SK-N-SH (cell line): ENCODE measurements at regions not wholly inside any gene's neighbourhood (a gene's known extent, or its start where the extent isn't known, plus 50 kb on each side); places are given as distances from the start of the nearest gene placed in this dataset.
"Not testable (repeated sequence)": the region's sequence is repeated elsewhere in the genome, so short reads cannot be mapped to it uniquely, and the experiment has no call there.

ENCODE experiments used
- CTCF ChIA-PET: fragments of 300-600, 350-600 bp; formaldehyde crosslinking; extraction: SDS; loops from one replicate; lab custom pipeline; 2021; lab: Yijun Ruan, JAX
- POLR2A ChIA-PET: fragments of 350-600 bp; sonication (Branson Sonifier 250); formaldehyde crosslinking; extraction: SDS; loops from one replicate; lab custom pipeline; 2020; ENCODE audit warnings: antibody characterized with exemption, inconsistent platforms; lab: Yijun Ruan, JAX
- DNase-seq: peaks from one replicate; pipeline ENCODE4 v3.0.0; 2012
- H2AFZ ChIP-seq: fragments of 200-600 bp; sonication (generic); 2 replicates; pipeline ENCODE4 v1.8.1; 2016; ENCODE audit warnings: antibody characterized with exemption, mild to moderate bottlenecking, low read depth
- H3F3A ChIP-seq: fragments of 200-600 bp; sonication (generic); replicated peaks from 2 replicates; pipeline ENCODE3; 2016; ENCODE audit warnings: antibody characterized with exemption, mild to moderate bottlenecking; ENCODE audit not compliant: insufficient read depth
- H3K27ac ChIP-seq, 2 experiments: fragments of 200-500 bp in 1 of 2; fragments of 200-600 bp in 1 of 2; sonication (Bioruptor generic) in 1 of 2; sonication (generic), shearing (Covaris generic) in 1 of 2; 2 replicates each; pipeline versions ENCODE4 v1.5.1 to v1.6.1; 2014 to 2016; ENCODE audit warnings: low read depth in 2 of 2, inconsistent platforms in 1 of 2, low read length in 1 of 2, mild to moderate bottlenecking in 1 of 2, mixed read lengths in 1 of 2
- H3K27me3 ChIP-seq: fragments of 200-600 bp; sonication (generic), shearing (Covaris generic); 2 replicates; pipeline ENCODE4 v1.6.1; 2016; ENCODE audit warnings: mixed run types; ENCODE audit not compliant: insufficient read depth
- H3K36me3 ChIP-seq, 2 experiments: fragments of 200-500 bp in 1 of 2; fragments of 200-600 bp in 1 of 2; sonication (Bioruptor generic) in 1 of 2; sonication (generic) in 1 of 2; replicated peaks in 1 of 2; 2 replicates each; pipeline versions ENCODE3 to v1.5.1; 2014 to 2016; ENCODE audit warnings: low read length in 1 of 2, mild to moderate bottlenecking in 1 of 2; ENCODE audit not compliant: insufficient read depth in 2 of 2, control insufficient read depth in 1 of 2
- H3K4me1 ChIP-seq, 2 experiments: fragments of 200-500 bp in 1 of 2; fragments of 200-600 bp in 1 of 2; sonication (Bioruptor generic) in 1 of 2; sonication (generic), shearing (Covaris generic) in 1 of 2; 2 replicates each; pipeline versions ENCODE4 v1.5.1 to v1.6.1; 2014 to 2016; ENCODE audit warnings: low read depth in 1 of 2, low read length in 1 of 2, mixed run types in 1 of 2; ENCODE audit not compliant: insufficient read depth in 2 of 2, control insufficient read depth in 1 of 2
- H3K4me2 ChIP-seq: fragments of 200-600 bp; sonication (generic), shearing (Covaris generic); 2 replicates; pipeline ENCODE4 v1.6.1; 2017; ENCODE audit warnings: mixed run types
- H3K4me3 ChIP-seq, 2 experiments: fragments of 200-500 bp in 1 of 2; fragments of 200-600 bp in 1 of 2; sonication (Bioruptor generic) in 1 of 2; sonication (generic), shearing (Covaris generic) in 1 of 2; 2 replicates each; pipeline versions ENCODE4 v1.5.1 to v1.8.1; 2014 to 2016; ENCODE audit warnings: low read depth in 2 of 2, inconsistent platforms in 1 of 2, low read length in 1 of 2, mild to moderate bottlenecking in 1 of 2, mixed read lengths in 1 of 2, moderate library complexity in 1 of 2
- H3K79me2 ChIP-seq: fragments of 200-600 bp; sonication (generic); 2 replicates; pipeline ENCODE4 v1.8.1; 2017; ENCODE audit warnings: mild to moderate bottlenecking; ENCODE audit not compliant: insufficient read depth
- H3K9ac ChIP-seq: fragments of 200-600 bp; sonication (generic); 2 replicates; pipeline ENCODE4 v1.6.1; 2017; ENCODE audit warnings: mixed run types
- H3K9me2 ChIP-seq: fragments of 200-600 bp; sonication (generic); 2 replicates; pipeline ENCODE4 v1.6.1; 2017; ENCODE audit warnings: mixed run types
- H3K9me3 ChIP-seq: fragments of 200-600 bp; sonication (generic); 2 replicates; pipeline ENCODE4 v1.6.1; 2017; ENCODE audit warnings: mixed run types, mild to moderate bottlenecking, moderate library complexity
- H4K20me1 ChIP-seq: fragments of 200-600 bp; sonication (generic); 2 replicates; pipeline ENCODE4 v1.6.1; 2017; ENCODE audit warnings: mild to moderate bottlenecking, mixed run types; ENCODE audit not compliant: insufficient read depth
- ELF1 ChIP-seq: IDR thresholded peaks from 2 replicates; pipeline ENCODE4 v1.4.0; 2012
- EP300 ChIP-seq, 2 experiments: IDR thresholded peaks; 2 replicates each; pipeline versions ENCODE4 v1.4.0 to v1.6.1; 2012; ENCODE audit warnings: borderline replicate concordance in 1 of 2, low read depth in 1 of 2, low read length in 1 of 2
- FOXJ3 ChIP-seq: sonication (generic); formaldehyde crosslinking; IDR thresholded peaks from 2 replicates; pipeline ENCODE4 v1.5.1; 2020; ENCODE audit warnings: mild to moderate bottlenecking, missing genetic modification reagents
- FOXM1 ChIP-seq: IDR thresholded peaks from 2 replicates; pipeline ENCODE4 v1.4.0; 2012; ENCODE audit warnings: low read depth, mild to moderate bottlenecking
- NFIC ChIP-seq: IDR thresholded peaks from 2 replicates; pipeline ENCODE4 v1.4.0; 2012; ENCODE audit warnings: borderline replicate concordance
- NRF1 ChIP-seq: IDR thresholded peaks from 2 replicates; pipeline ENCODE4 v1.6.1; 2012; ENCODE audit warnings: low read depth, mild to moderate bottlenecking, low read length
- POLR2AphosphoS5 ChIP-seq: IDR thresholded peaks from 2 replicates; pipeline ENCODE4 v1.6.1; 2012; ENCODE audit warnings: low read depth, low read length
- SIN3A ChIP-seq: IDR thresholded peaks from 2 replicates; pipeline ENCODE4 v1.6.1; 2012; ENCODE audit warnings: low read depth, mild to moderate bottlenecking, low read length, moderate library complexity, borderline replicate concordance
- USF2 ChIP-seq: fragments of 150-350 bp; IDR thresholded peaks from 2 replicates; pipeline ENCODE4 v1.6.1; 2017; ENCODE audit warnings: antibody characterized with exemption, low read length, low read depth, borderline replicate concordance
- ZBTB33 ChIP-seq: IDR thresholded peaks from 2 replicates; pipeline ENCODE4 v1.4.0; 2012; ENCODE audit warnings: low read depth, borderline replicate concordance
- WGBS: methylation state at CpG from one replicate; pipeline ENCODE4 v1.1.6; 2017; ENCODE audit warnings: low lambda C conversion rate; 5-methylcytosine and 5-hydroxymethylcytosine counted together
- TF ChIP-seq, protein P1 (sequence below): IDR thresholded peaks from 2 replicates; pipeline ENCODE4; 2012
- TF ChIP-seq, protein P2 (sequence below): fragments of 150-350 bp; IDR thresholded peaks from 2 replicates; pipeline ENCODE4 v1.6.1; 2016; ENCODE audit warnings: mild to moderate bottlenecking, low read depth, low read length

- Histone ChIP-seq H3F3A (no peaks in the 10 kb centered on the region), H3K4me1 (no peaks in the 10 kb centered on the region), H3K79me2 (no peaks in the 10 kb centered on the region), H3K9me2 (no peaks in the 10 kb centered on the region), H3K27ac (no peak overlapping the region), H3K4me3 (no peak overlapping the region), H4K20me1 (no peaks in the 10 kb centered on the region), H3K4me2 (no peak overlapping the region), H3K9ac (no peak overlapping the region), H3K9me3 (no peaks in the 10 kb centered on the region), H3K36me3 (no peaks in the 10 kb centered on the region)
- POLR2A ChIA-PET = no interaction called here
- CTCF ChIA-PET = no interaction called here
- no peak for DNase-seq
- TF ChIP-seq, protein P1, sequence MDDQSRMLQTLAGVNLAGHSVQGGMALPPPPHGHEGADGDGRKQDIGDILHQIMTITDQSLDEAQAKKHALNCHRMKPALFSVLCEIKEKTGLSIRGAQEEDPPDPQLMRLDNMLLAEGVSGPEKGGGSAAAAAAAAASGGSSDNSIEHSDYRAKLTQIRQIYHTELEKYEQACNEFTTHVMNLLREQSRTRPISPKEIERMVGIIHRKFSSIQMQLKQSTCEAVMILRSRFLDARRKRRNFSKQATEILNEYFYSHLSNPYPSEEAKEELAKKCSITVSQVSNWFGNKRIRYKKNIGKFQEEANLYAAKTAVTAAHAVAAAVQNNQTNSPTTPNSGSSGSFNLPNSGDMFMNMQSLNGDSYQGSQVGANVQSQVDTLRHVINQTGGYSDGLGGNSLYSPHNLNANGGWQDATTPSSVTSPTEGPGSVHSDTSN = no peak
- no peak for TF ChIP-seq POLR2AphosphoS5
- TF ChIP-seq USF2 = no peak
- TF ChIP-seq ZBTB33 = no peak
- no peak for TF ChIP-seq NRF1
- TF ChIP-seq SIN3A = no peak
- TF ChIP-seq FOXJ3 (CRISPR knock-in tag) = no peak
- TF ChIP-seq EP300 (IDR thresholded peaks at IDR 0.05; ENCODE audit: borderline replicate concordance in 1 of 2, low read depth in 1 of 2, low read length in 1 of 2) = no peak
- no peak for TF ChIP-seq NFIC
- no peak for TF ChIP-seq FOXM1
- TF ChIP-seq, protein P2, sequence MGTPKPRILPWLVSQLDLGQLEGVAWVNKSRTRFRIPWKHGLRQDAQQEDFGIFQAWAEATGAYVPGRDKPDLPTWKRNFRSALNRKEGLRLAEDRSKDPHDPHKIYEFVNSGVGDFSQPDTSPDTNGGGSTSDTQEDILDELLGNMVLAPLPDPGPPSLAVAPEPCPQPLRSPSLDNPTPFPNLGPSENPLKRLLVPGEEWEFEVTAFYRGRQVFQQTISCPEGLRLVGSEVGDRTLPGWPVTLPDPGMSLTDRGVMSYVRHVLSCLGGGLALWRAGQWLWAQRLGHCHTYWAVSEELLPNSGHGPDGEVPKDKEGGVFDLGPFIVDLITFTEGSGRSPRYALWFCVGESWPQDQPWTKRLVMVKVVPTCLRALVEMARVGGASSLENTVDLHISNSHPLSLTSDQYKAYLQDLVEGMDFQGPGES = no peak
- no peak for TF ChIP-seq ELF1
- TF ChIP-seq, all 33 proteins: peak for 0
- H2AFZ ChIP-seq = no peak overlapping the region
- no peaks in the 10 kb centered on the region for H3K27me3 ChIP-seq
Observed at GRCh38 chr11:49442669-49443068, 234.3 kb upstream of the FOLH1 start.

DNA sequence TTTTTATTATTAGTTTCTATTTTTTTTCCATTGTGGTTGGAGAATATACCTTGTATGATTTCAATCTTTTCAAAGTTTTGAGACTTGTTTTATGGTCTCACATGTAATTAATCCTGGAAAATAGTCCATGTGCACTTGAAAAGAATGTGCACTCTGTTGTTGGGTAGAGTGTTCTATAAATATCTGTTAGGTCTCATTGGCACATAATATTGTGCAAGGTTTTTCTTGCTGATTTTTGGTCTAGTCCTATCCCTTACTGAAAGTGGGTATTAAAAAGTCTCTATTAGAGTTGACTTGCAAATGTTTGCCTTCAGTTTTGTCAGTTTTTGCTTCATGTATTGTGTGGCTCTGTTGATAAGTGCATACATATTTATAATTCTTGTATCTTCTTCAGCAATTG is 231.5 kb upstream of the FOLH1 start:
- H4K20me1 ChIP-seq, CTCF ChIA-PET, H3K27ac ChIP-seq, H3K9ac ChIP-seq, DNase-seq, H3K4me2 ChIP-seq, H3K79me2 ChIP-seq, H3K4me3 ChIP-seq, POLR2A ChIA-PET, H3F3A ChIP-seq, H3K4me1 ChIP-seq, H3K9me2 ChIP-seq, H2AFZ ChIP-seq, H3K36me3 ChIP-seq, H3K9me3 ChIP-seq, H3K27me3 ChIP-seq: not testable (repeated sequence)

GRCh38 chr11:49434308-49434707 is 225.9 kb upstream of the FOLH1 start:
- H3K9ac ChIP-seq, H4K20me1 ChIP-seq, H3K36me3 ChIP-seq, H3K4me1 ChIP-seq, H3K4me3 ChIP-seq, H2AFZ ChIP-seq, H3K4me2 ChIP-seq, H3K9me2 ChIP-seq, CTCF ChIA-PET, H3K79me2 ChIP-seq, POLR2A ChIA-PET, DNase-seq, H3F3A ChIP-seq, H3K27ac ChIP-seq, H3K9me3 ChIP-seq, H3K27me3 ChIP-seq: not testable (repeated sequence)
- 86% methylated on average over 24 of the region's 49 CpGs for WGBS
